ENCODE measurements at regions not wholly inside any gene's neighbourhood (a gene's known extent, or its start where the extent isn't known, plus 50 kb on each side); places are given as distances from the start of the nearest gene placed in this dataset.
A peak's percentile ranks its signal among the peaks of the same experiment; 100 is the strongest.

GRCh38 chr11:19499999-19500398 lies 212.6 kb upstream of the NAV2 start:
- TF ChIP-seq CTCF (IDR thresholded peaks at IDR 0.05; ENCODE audit: low read depth, low read length, missing control alignments), result no peak
- no peaks in the 10 kb centered on the region for H3K36me3 ChIP-seq (replicated peaks)
- no peaks in the 10 kb centered on the region for H3K27me3 ChIP-seq (replicated peaks)
- DNase-seq, result no peak
- in situ Hi-C loops (cut with HindIII; ENCODE audit: low pct_ligation_motif_present, low sequenced_read_pairs), result loop anchor here (25.0 kb wide), 1 partner anchor 188 kb away; no protein-coding TSS in a partner anchor
- no peak overlapping the region for H3K4me3 ChIP-seq (ENCODE audit: low read depth, low read length)
- no peak overlapping the region for H3K27ac ChIP-seq

- in situ Hi-C loops (cut with HindIII; ENCODE audit: low pct_ligation_motif_present, low sequenced_read_pairs), result no loop called here
Measured at GRCh38 chr11:19499026-19499669, 213.5 kb upstream of the NAV2 start.

GRCh38 chr11:19493446-19494213 lies 219.0 kb upstream of the NAV2 start:
- in situ Hi-C loops (cut with HindIII; ENCODE audit: low pct_ligation_motif_present, low sequenced_read_pairs), result no loop called here
- H3K36me3 ChIP-seq (replicated peaks), result no peaks in the 10 kb centered on the region
- no peak for DNase-seq
- no peak overlapping the region for H3K4me3 ChIP-seq (ENCODE audit: low read depth, low read length)
- TF ChIP-seq CTCF (IDR thresholded peaks at IDR 0.05; ENCODE audit: low read depth, low read length, missing control alignments), result no peak
- H3K27ac ChIP-seq, result no peak overlapping the region
- peaks cover 7% of the 10 kb centered on the region for H3K27me3 ChIP-seq (replicated peaks)

More at GRCh38 chr11:19499026-19499669, 213.5 kb upstream of the NAV2 start:
- Histone ChIP-seq H3K27me3 (replicated peaks) (no peaks in the 10 kb centered on the region), H3K27ac (no peak overlapping the region), H3K4me3 (ENCODE audit: low read depth, low read length) (no peak overlapping the region), H3K36me3 (replicated peaks) (no peaks in the 10 kb centered on the region)
- no peak for TF ChIP-seq CTCF (IDR thresholded peaks at IDR 0.05; ENCODE audit: low read depth, low read length, missing control alignments)
- DNase-seq, result peak; percentile 21

- no peak for DNase-seq
- no peak for TF ChIP-seq CTCF (IDR thresholded peaks at IDR 0.05; ENCODE audit: low read depth, low read length, missing control alignments)
- H3K27me3 ChIP-seq (replicated peaks), result peaks cover 16% of the 10 kb centered on the region
- in situ Hi-C loops (cut with HindIII; ENCODE audit: low pct_ligation_motif_present, low sequenced_read_pairs), result no loop called here
- no peaks in the 10 kb centered on the region for H3K36me3 ChIP-seq (replicated peaks)
- H3K27ac ChIP-seq, result no peak overlapping the region
- no peak overlapping the region for H3K4me3 ChIP-seq (ENCODE audit: low read depth, low read length)
Measured at GRCh38 chr11:19482319-19483100, 230.1 kb upstream of the NAV2 start.

GRCh38 chr11:19480540-19480939 lies 232.1 kb upstream of the NAV2 start:
- no peak for DNase-seq
- in situ Hi-C loops (cut with HindIII; ENCODE audit: low pct_ligation_motif_present, low sequenced_read_pairs), result no loop called here
- Histone ChIP-seq H3K4me3 (ENCODE audit: low read depth, low read length) (no peak overlapping the region), H3K27ac (no peak overlapping the region), H3K27me3 (replicated peaks) (peaks cover 19% of the 10 kb centered on the region), H3K36me3 (replicated peaks) (no peaks in the 10 kb centered on the region)
- TF ChIP-seq CTCF (IDR thresholded peaks at IDR 0.05; ENCODE audit: low read depth, low read length, missing control alignments), result no peak

Measured in brain microvascular endothelial cell (primary cell).